Naive thymus-derived CD4-positive, alpha-beta T cell (primary cell): ENCODE measurements at regions not wholly inside any gene's neighbourhood (a gene's known extent, or its start where the extent isn't known, plus 50 kb on each side); places are given as distances from the start of the nearest gene placed in this dataset.
"Not testable (repeated sequence)": the region's sequence is repeated elsewhere in the genome, so short reads cannot be mapped to it uniquely, and the experiment has no call there.

Experiments
- ATAC-seq: fragments of 150-1000 bp; cut with Tn5 transposase; 2 replicates; pipeline ENCODE4 v1.10.0; 2021; ENCODE audit warnings: mild to moderate bottlenecking, moderate library complexity
- CTCF ChIA-PET: fragments of 350-600 bp; sonication (Branson Sonifier 250); formaldehyde crosslinking; loops from one replicate; lab custom pipeline; 2021; ENCODE audit warnings: antibody characterized with exemption; lab: Charles Lee
- POLR2A ChIA-PET: fragments of 350-600 bp; sonication (Branson Sonifier 250); formaldehyde crosslinking; loops from one replicate; lab custom pipeline; 2021; ENCODE audit warnings: antibody characterized with exemption, inconsistent platforms; lab: Charles Lee
- DNase-seq, 9 donors: peaks; one replicate each; pipeline versions ENCODE4 v3.0.0 to v3.0.0-alpha.2; 2020 to 2022; ENCODE audit warnings: mixed read lengths in 1 of 9
- H3K27ac ChIP-seq: one replicate; pipeline ENCODE4 v1.7.0; 2013; ENCODE audit warnings: mild to moderate bottlenecking, low read depth, low read length, moderate library complexity
- H3K27me3 ChIP-seq, 2 donors: one replicate each; pipeline ENCODE4 v1.7.0; 2013; ENCODE audit warnings: low read length in 2 of 2, mild to moderate bottlenecking in 2 of 2, moderate library complexity in 2 of 2; ENCODE audit not compliant: control insufficient read depth in 2 of 2, insufficient read depth in 2 of 2
- H3K36me3 ChIP-seq, 3 experiments: 1 replicate in 2 of 3; 2 replicates in 1 of 3; pipeline ENCODE4 v1.7.0; 2013; ENCODE audit warnings: low read length in 3 of 3, mild to moderate bottlenecking in 3 of 3, moderate library complexity in 1 of 3; ENCODE audit not compliant: insufficient read depth in 3 of 3, control insufficient read depth in 2 of 3
- H3K4me1 ChIP-seq, 2 donors: one replicate each; pipeline ENCODE4 v1.7.0; 2013; ENCODE audit warnings: low read length in 2 of 2, mild to moderate bottlenecking in 2 of 2, moderate library complexity in 1 of 2; ENCODE audit not compliant: control insufficient read depth in 2 of 2, insufficient read depth in 2 of 2
- H3K4me3 ChIP-seq: 2 replicates; pipeline ENCODE4 v1.7.0; 2013; ENCODE audit warnings: mild to moderate bottlenecking, low read length
- H3K9me3 ChIP-seq, 3 experiments: 1 replicate in 2 of 3; 2 replicates in 1 of 3; pipeline ENCODE4 v1.7.0; 2013; ENCODE audit warnings: low read length in 3 of 3; ENCODE audit not compliant: control insufficient read depth in 2 of 3
- H3K27ac Mint-ChIP-seq, 9 donors: one replicate each; pipeline ENCODE4 v1.8.0; 2020 to 2022; ENCODE audit warnings: mixed read lengths in 9 of 9, mild to moderate bottlenecking in 8 of 9, moderate library complexity in 5 of 9, inconsistent platforms in 2 of 9
- H3K27me3 Mint-ChIP-seq, 5 donors: one replicate each; pipeline ENCODE4 v1.8.0; 2021 to 2022; ENCODE audit warnings: mixed read lengths in 5 of 5, mild to moderate bottlenecking in 1 of 5
- H3K36me3 Mint-ChIP-seq, 5 donors: one replicate each; pipeline ENCODE4 v1.8.0; 2020 to 2022; ENCODE audit warnings: mixed read lengths in 5 of 5, mild to moderate bottlenecking in 3 of 5, inconsistent platforms in 1 of 5
- H3K4me1 Mint-ChIP-seq, 7 donors: one replicate each; pipeline ENCODE4 v1.8.0; 2020 to 2022; ENCODE audit warnings: mixed read lengths in 7 of 7, mild to moderate bottlenecking in 3 of 7, inconsistent platforms in 1 of 7
- H3K4me3 Mint-ChIP-seq, 10 donors: one replicate each; pipeline ENCODE4 v1.8.0; 2020 to 2022; ENCODE audit warnings: mild to moderate bottlenecking in 10 of 10, mixed read lengths in 10 of 10, moderate library complexity in 6 of 10, inconsistent platforms in 2 of 10
- H3K9me3 Mint-ChIP-seq, 11 donors: one replicate each; pipeline ENCODE4 v1.8.0; 2020 to 2022; ENCODE audit warnings: mixed read lengths in 11 of 11, mild to moderate bottlenecking in 4 of 11, inconsistent platforms in 1 of 11, moderate library complexity in 1 of 11
- intact Hi-C, 2 donors: fragments of 100-400 bp; cut with micrococcal nuclease; formaldehyde crosslinking; loops; one replicate each; pipeline ENCODE4 v1.15.1; 2023

GRCh38 chr6:6452002-6452401 is 131.5 kb upstream of the F13A1 start:
- intact Hi-C loops, result no loop called here
- no peak for ATAC-seq
- no peaks in the 10 kb centered on the region for H3K36me3 Mint-ChIP-seq
- ChIA-PET POLR2A (no interaction called here), CTCF (no interaction called here)
- Histone ChIP-seq H3K36me3 (no peaks in the 10 kb centered on the region), H3K9me3 (no peaks in the 10 kb centered on the region), H3K27ac (no peak overlapping the region), H3K27me3 (no peaks in the 10 kb centered on the region), H3K4me3 (no peak overlapping the region), H3K4me1 (no peaks in the 10 kb centered on the region)
- peaks cover 0 to 1% (median 0%) of the 10 kb centered on the region in 7 donors for H3K4me1 Mint-ChIP-seq
- H3K4me3 Mint-ChIP-seq, result no peak overlapping the region
- no peak for DNase-seq
- H3K9me3 Mint-ChIP-seq, result peaks cover 0 to 1% (median 0%) of the 10 kb centered on the region in 11 donors
- H3K27me3 Mint-ChIP-seq, result peaks cover 11 to 37% (median 22%) of the 10 kb centered on the region in 5 donors
- H3K27ac Mint-ChIP-seq, result no peak overlapping the region

GRCh38 chr6:6453186-6453585 is 132.7 kb upstream of the F13A1 start:
- ChIA-PET POLR2A (no interaction called here), CTCF (no interaction called here)
- Mint-ChIP-seq H3K4me3 (no peak overlapping the region), H3K4me1 (peaks cover 0 to 1% (median 0%) of the 10 kb centered on the region in 7 donors), H3K9me3 (peaks cover 0 to 1% (median 0%) of the 10 kb centered on the region in 11 donors), H3K27ac (no peak overlapping the region), H3K36me3 (no peaks in the 10 kb centered on the region), H3K27me3 (peaks cover 14 to 38% (median 30%) of the 10 kb centered on the region in 5 donors)
- no peaks in the 10 kb centered on the region for H3K36me3 ChIP-seq
- no peaks in the 10 kb centered on the region for H3K9me3 ChIP-seq
- ATAC-seq, result no peak
- no peak for DNase-seq
- intact Hi-C loops, result no loop called here
- no peak overlapping the region for H3K4me3 ChIP-seq
- H3K4me1 ChIP-seq, result no peaks in the 10 kb centered on the region
- no peaks in the 10 kb centered on the region for H3K27me3 ChIP-seq
- H3K27ac ChIP-seq, result no peak overlapping the region

- Mint-ChIP-seq H3K4me1 (peaks cover 0 to 1% (median 0%) of the 10 kb centered on the region in 7 donors), H3K4me3 (no peak overlapping the region), H3K36me3 (no peaks in the 10 kb centered on the region), H3K9me3 (peaks cover 0 to 5% (median 4%) of the 10 kb centered on the region in 11 donors), H3K27me3 (peaks cover 26 to 45% (median 40%) of the 10 kb centered on the region in 5 donors), H3K27ac (no peak overlapping the region)
- Histone ChIP-seq H3K4me1 (no peaks in the 10 kb centered on the region), H3K27me3 (no peaks in the 10 kb centered on the region), H3K36me3 (no peaks in the 10 kb centered on the region), H3K9me3 (no peaks in the 10 kb centered on the region), H3K4me3 (no peak overlapping the region), H3K27ac (no peak overlapping the region)
- CTCF ChIA-PET, result no interaction called here
- intact Hi-C loops, result no loop called here
- POLR2A ChIA-PET, result no interaction called here
- ATAC-seq (no peak), DNase-seq (no peak)
Observed at GRCh38 chr6:6455272-6455671, 133.2 kb upstream of the LY86 start.

- intact Hi-C loops, result no loop called here
- Mint-ChIP-seq H3K4me3 (no peak overlapping the region), H3K4me1 (peaks cover 0 to 4% (median 0%) of the 10 kb centered on the region in 7 donors), H3K9me3 (peaks cover 0 to 8% (median 4%) of the 10 kb centered on the region in 11 donors), H3K27me3 (peaks cover 40 to 60% (median 45%) of the 10 kb centered on the region in 5 donors), H3K27ac (no peak overlapping the region), H3K36me3 (no peaks in the 10 kb centered on the region)
- Histone ChIP-seq H3K27me3 (no peaks in the 10 kb centered on the region), H3K4me1 (no peaks in the 10 kb centered on the region), H3K36me3 (no peaks in the 10 kb centered on the region), H3K27ac (no peak overlapping the region), H3K4me3 (no peak overlapping the region), H3K9me3 (no peaks in the 10 kb centered on the region)
- POLR2A ChIA-PET, result no interaction called here
- DNase-seq (no peak), ATAC-seq (no peak)
- CTCF ChIA-PET, result no interaction called here
Observed at GRCh38 chr6:6458172-6458571, 130.3 kb upstream of the LY86 start.

GRCh38 chr6:6459963-6460362 is 128.6 kb upstream of the LY86 start:
- DNase-seq, ATAC-seq, H3K36me3 ChIP-seq, H3K4me1 Mint-ChIP-seq, intact Hi-C loops, H3K4me1 ChIP-seq, H3K36me3 Mint-ChIP-seq, H3K4me3 Mint-ChIP-seq, H3K27me3 ChIP-seq, H3K4me3 ChIP-seq, H3K27ac ChIP-seq, H3K9me3 ChIP-seq, H3K27ac Mint-ChIP-seq, H3K9me3 Mint-ChIP-seq, POLR2A ChIA-PET: not testable (repeated sequence)
- peaks cover 44 to 52% (median 47%) of the 10 kb centered on the region in 5 donors for H3K27me3 Mint-ChIP-seq
- CTCF ChIA-PET, result interaction anchor here (0.6 kb wide), 1 partner anchor 85 kb away, joined by 4 read pairs; no protein-coding TSS in a partner anchor

GRCh38 chr6:6460416-6460815 is 128.1 kb upstream of the LY86 start:
- ChIA-PET CTCF (no interaction called here), POLR2A (no interaction called here)
- no peaks in the 10 kb centered on the region for H3K27me3 ChIP-seq
- H3K27ac ChIP-seq, result no peak overlapping the region
- no peak overlapping the region for H3K27ac Mint-ChIP-seq
- peaks cover 44 to 55% (median 46%) of the 10 kb centered on the region in 5 donors for H3K27me3 Mint-ChIP-seq
- no peak for DNase-seq
- H3K36me3 ChIP-seq, result no peaks in the 10 kb centered on the region
- intact Hi-C loops, result no loop called here
- no peaks in the 10 kb centered on the region for H3K9me3 ChIP-seq
- H3K4me1 Mint-ChIP-seq, result peaks cover 0 to 2% (median 0%) of the 10 kb centered on the region in 7 donors
- no peak for ATAC-seq
- H3K9me3 Mint-ChIP-seq, result peaks cover 0 to 7% (median 4%) of the 10 kb centered on the region in 11 donors
- H3K4me3 ChIP-seq, result no peak overlapping the region
- no peaks in the 10 kb centered on the region for H3K4me1 ChIP-seq
- no peak overlapping the region for H3K4me3 Mint-ChIP-seq
- no peaks in the 10 kb centered on the region for H3K36me3 Mint-ChIP-seq

GRCh38 chr6:6461138-6461537 is 127.4 kb upstream of the LY86 start:
- Histone ChIP-seq H3K4me1 (no peaks in the 10 kb centered on the region), H3K27ac (no peak overlapping the region), H3K36me3 (no peaks in the 10 kb centered on the region), H3K9me3 (no peaks in the 10 kb centered on the region), H3K27me3 (no peaks in the 10 kb centered on the region), H3K4me3 (no peak overlapping the region)
- Mint-ChIP-seq H3K36me3 (no peaks in the 10 kb centered on the region), H3K27ac (no peak overlapping the region), H3K9me3 (peaks cover 0 to 7% (median 4%) of the 10 kb centered on the region in 11 donors), H3K4me3 (no peak overlapping the region), H3K27me3 (peaks cover 44 to 56% (median 45%) of the 10 kb centered on the region in 5 donors), H3K4me1 (peaks cover 0 to 2% (median 0%) of the 10 kb centered on the region in 7 donors)
- intact Hi-C loops, result no loop called here
- no peak for DNase-seq
- ATAC-seq, result no peak
- ChIA-PET CTCF (no interaction called here), POLR2A (no interaction called here)
